ENCODE measurements at regions not wholly inside any gene's neighbourhood (a gene's known extent, or its start where the extent isn't known, plus 50 kb on each side); places are given as distances from the start of the nearest gene placed in this dataset.
A peak's percentile ranks its signal among the peaks of the same experiment; 100 is the strongest.

DNA sequence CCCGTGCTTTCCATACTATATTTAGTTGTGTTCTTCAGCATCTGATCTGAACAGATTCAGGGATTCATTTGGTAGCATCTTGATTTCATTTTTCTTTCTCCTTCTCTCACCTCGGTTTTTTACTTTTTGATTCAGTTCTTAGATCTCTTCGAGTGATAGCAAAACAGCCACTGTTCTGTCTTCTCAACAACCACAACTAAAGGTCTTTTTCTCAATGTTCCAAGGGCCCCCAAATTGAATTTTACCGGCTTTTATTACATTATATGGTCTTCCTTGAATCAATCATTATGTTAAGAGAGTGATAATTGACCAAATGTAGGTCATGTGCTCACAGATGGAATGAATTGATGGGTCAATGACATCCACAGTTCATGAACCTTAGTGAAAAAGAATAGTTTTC, 164.5 kb upstream of the LMNTD1 start:
- Histone ChIP-seq H3K4me1 (no peaks in the 10 kb centered on the region), H3K9me3 (no peaks in the 10 kb centered on the region), H3K27me3 (no peaks in the 10 kb centered on the region), H3K36me3 (no peaks in the 10 kb centered on the region), H3K4me3 (no peak overlapping the region), H3K27ac (no peak overlapping the region)
- TF ChIP-seq, protein P1, sequence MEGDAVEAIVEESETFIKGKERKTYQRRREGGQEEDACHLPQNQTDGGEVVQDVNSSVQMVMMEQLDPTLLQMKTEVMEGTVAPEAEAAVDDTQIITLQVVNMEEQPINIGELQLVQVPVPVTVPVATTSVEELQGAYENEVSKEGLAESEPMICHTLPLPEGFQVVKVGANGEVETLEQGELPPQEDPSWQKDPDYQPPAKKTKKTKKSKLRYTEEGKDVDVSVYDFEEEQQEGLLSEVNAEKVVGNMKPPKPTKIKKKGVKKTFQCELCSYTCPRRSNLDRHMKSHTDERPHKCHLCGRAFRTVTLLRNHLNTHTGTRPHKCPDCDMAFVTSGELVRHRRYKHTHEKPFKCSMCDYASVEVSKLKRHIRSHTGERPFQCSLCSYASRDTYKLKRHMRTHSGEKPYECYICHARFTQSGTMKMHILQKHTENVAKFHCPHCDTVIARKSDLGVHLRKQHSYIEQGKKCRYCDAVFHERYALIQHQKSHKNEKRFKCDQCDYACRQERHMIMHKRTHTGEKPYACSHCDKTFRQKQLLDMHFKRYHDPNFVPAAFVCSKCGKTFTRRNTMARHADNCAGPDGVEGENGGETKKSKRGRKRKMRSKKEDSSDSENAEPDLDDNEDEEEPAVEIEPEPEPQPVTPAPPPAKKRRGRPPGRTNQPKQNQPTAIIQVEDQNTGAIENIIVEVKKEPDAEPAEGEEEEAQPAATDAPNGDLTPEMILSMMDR (IDR thresholded peaks at IDR 0.05) = no peak
- ATAC-seq (no peak), FAIRE-seq (no peak), DNase-seq (no peak)
- WGBS, 2 donors = 72 to 75% methylated on average over 4 of the region's 4 CpGs
- intact Hi-C loops (cut with DNase I) = no loop called here

DNA sequence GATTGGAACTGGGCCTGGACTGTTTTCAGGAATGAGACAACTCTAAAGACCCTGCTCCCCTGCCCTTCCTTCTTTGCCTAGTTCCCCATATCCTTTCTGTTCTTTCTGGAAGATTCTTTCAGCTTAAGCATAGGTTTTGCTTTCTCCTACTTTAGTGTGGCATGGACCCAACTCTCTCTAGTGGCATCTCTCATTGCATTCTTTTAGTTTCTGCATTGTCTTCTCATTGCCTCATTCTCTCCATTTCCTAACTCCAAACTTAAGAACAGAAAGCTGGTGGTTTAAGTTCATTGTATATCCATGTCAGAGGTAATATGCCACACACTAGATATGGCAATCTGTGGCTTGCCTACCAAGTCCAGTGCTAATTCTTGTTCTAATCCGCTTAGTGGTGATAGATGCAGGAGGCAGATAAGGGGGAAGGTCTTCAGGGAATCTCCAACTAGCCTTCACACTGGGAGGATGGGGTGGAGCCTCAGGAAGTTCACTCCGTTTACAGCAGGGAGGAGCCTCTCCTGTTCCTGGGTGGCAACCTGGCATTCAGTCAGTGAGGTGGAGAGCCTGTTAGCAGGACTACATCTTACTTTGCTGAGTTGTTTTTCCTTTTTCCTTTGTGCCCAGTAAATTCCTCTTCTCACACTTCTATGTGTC, 165.1 kb upstream of the LMNTD1 start:
- Histone ChIP-seq H3K4me1 (no peaks in the 10 kb centered on the region), H3K36me3 (no peaks in the 10 kb centered on the region), H3K9me3 (no peaks in the 10 kb centered on the region), H3K27me3 (no peaks in the 10 kb centered on the region), H3K27ac (no peak overlapping the region), H3K4me3 (no peak overlapping the region)
- intact Hi-C loops (cut with DNase I) = no loop called here
- ATAC-seq (no peak), FAIRE-seq (no peak), DNase-seq (no peak)
- TF ChIP-seq, protein P1 (IDR thresholded peaks at IDR 0.05) = no peak
- WGBS, 2 donors = 27 to 45% methylated on average over 2 of the region's 2 CpGs

DNA sequence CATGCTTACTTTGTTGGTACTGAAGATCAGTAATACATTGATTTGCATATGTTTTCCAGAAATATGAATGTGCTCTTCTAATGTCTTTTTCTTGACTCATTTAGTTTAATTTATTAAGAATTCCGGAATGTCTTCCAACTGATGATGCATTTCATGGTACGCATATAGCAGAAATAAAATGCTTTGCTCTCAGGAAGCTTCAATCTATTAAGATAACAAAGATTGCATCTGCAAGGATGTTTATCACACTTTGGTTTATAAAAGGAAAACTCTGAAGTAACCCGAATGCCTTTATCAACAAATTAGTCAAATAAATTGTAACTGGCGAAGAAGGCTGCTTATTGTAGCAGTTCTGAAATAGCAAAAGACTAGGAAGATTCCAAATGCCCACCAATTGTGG, 166.4 kb upstream of the LMNTD1 start:
- no peak for FAIRE-seq
- Histone ChIP-seq H3K36me3 (no peaks in the 10 kb centered on the region), H3K4me1 (no peaks in the 10 kb centered on the region), H3K9me3 (no peaks in the 10 kb centered on the region), H3K27ac (no peak overlapping the region), H3K27me3 (no peaks in the 10 kb centered on the region), H3K4me3 (no peak overlapping the region)
- ATAC-seq = no peak
- intact Hi-C loops (cut with DNase I) = no loop called here
- TF ChIP-seq, protein P1 (IDR thresholded peaks at IDR 0.05) = no peak
- no peak for DNase-seq
- WGBS, 2 donors = 73 to 80% methylated on average over 4 of the region's 4 CpGs

DNA sequence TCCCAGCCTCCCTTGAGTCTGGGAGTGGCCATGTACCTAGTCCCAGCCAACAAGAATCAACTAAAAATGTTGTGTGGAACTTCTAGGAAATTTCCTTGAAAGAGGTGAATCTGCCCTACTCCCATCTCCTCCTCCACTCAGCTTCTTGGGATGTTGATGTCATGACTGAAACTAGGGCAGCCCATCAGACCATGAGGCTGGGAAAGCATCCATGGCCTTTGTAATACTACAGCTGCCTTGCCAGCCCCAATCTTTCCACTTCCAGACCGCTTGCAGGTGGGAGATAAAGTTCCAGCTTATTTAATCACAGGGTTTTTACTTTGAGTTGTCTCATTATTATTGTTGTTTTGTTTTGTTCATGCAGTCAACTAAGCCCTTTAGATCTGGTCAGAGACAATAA, 170.3 kb upstream of the LMNTD1 start:
- FAIRE-seq (no peak), ATAC-seq (no peak), DNase-seq (no peak)
- Histone ChIP-seq H3K9me3 (no peaks in the 10 kb centered on the region), H3K27ac (no peak overlapping the region), H3K36me3 (no peaks in the 10 kb centered on the region), H3K4me3 (no peak overlapping the region), H3K4me1 (no peaks in the 10 kb centered on the region), H3K27me3 (no peaks in the 10 kb centered on the region)
- TF ChIP-seq, protein P1 (IDR thresholded peaks at IDR 0.05) = no peak
- 35 to 50% methylated on average over 1 of the region's 1 CpG for WGBS, 2 donors
- intact Hi-C loops (cut with DNase I) = no loop called here

DNA sequence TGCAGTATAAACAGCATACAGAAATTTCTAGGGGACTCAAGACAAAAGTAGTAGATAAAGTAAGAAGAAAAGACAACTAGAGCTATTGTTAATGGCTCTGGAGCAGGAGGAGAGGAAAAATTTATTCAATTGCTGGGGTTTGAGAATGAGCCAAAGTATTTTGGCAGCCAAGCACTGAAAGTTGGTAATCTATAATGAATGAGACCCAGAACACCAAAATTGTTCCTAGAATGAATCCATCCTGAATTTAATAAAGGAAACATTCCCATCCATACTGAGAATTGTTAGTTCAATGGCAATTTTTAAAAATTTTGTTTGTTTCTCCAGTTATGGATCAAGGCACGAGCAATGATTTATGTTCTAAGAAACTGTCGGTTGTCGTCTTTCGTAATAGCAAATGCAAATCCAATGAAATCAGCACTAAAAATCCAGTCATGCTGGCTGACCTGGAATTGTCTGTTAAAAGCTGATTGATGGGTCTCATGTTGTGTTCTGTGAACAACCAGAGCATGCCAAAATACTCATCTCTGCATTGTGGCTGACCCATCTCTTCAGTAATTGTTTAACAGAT, 170.9 kb upstream of the LMNTD1 start:
- WGBS, 2 donors = 41 to 46% methylated on average over 4 of the region's 4 CpGs
- Histone ChIP-seq H3K36me3 (no peaks in the 10 kb centered on the region), H3K4me1 (no peaks in the 10 kb centered on the region), H3K27ac (no peak overlapping the region), H3K4me3 (no peak overlapping the region), H3K27me3 (no peaks in the 10 kb centered on the region), H3K9me3 (no peaks in the 10 kb centered on the region)
- peak in 3 of 4 donors; percentile 11 to 44 (median 37) for ATAC-seq
- TF ChIP-seq, protein P1 (IDR thresholded peaks at IDR 0.05) = no peak
- intact Hi-C loops (cut with DNase I) = no loop called here
- DNase-seq = no peak
- FAIRE-seq = no peak

Measured in pancreas (tissue), 10 donors.